Breast epithelium (tissue), 4 donors: ENCODE measurements at regions not wholly inside any gene's neighbourhood (a gene's known extent, or its start where the extent isn't known, plus 50 kb on each side); places are given as distances from the start of the nearest gene placed in this dataset.
"Not testable (repeated sequence)": the region's sequence is repeated elsewhere in the genome, so short reads cannot be mapped to it uniquely, and the experiment has no call there.

Source experiments
- DNase-seq, 2 donors: peaks; one replicate each; pipeline ENCODE4 v3.0.0-alpha.2; 2019; ENCODE audit warnings: low spot score in 2 of 2
- H3K27ac ChIP-seq, 2 donors: fragments of 200-600 bp; sonication (generic) in 1 of 2; one replicate each; pipeline ENCODE4 v1.5.1; 2016 to 2019; ENCODE audit warnings: mild to moderate bottlenecking in 1 of 2
- H3K27me3 ChIP-seq, 2 donors: fragments of 200-600 bp; sonication (generic) in 1 of 2; one replicate each; pipeline versions ENCODE4 v1.5.1 to v1.6.0; 2017 to 2019; ENCODE audit warnings: control low read depth in 1 of 2, mild to moderate bottlenecking in 1 of 2
- H3K36me3 ChIP-seq: fragments of 200-600 bp; one replicate; pipeline ENCODE4 v1.5.1; 2019
- H3K4me1 ChIP-seq, 2 donors: fragments of 200-600 bp; sonication (generic); one replicate each; pipeline ENCODE4 v1.5.1; 2016 to 2019; ENCODE audit warnings: control low read depth in 1 of 2
- H3K4me3 ChIP-seq, 3 donors: fragments of 200-600 bp; sonication (generic); 1 replicate in 2 of 3; 2 replicates in 1 of 3; pipeline ENCODE4 v1.5.1; 2016 to 2019; ENCODE audit warnings: mild to moderate bottlenecking in 3 of 3, moderate library complexity in 2 of 3
- H3K9me3 ChIP-seq, 2 donors: fragments of 200-600 bp; sonication (generic) in 1 of 2; one replicate each; pipeline ENCODE4 v1.5.1; 2016 to 2019; ENCODE audit warnings: control low read depth in 1 of 2
- CTCF ChIP-seq, 3 donors: fragments of 450-650 bp; IDR thresholded peaks; one replicate each; pipeline ENCODE4 v1.5.1; 2016 to 2017; ENCODE audit warnings: antibody characterized with exemption in 3 of 3, mild to moderate bottlenecking in 3 of 3, moderate library complexity in 3 of 3
- POLR2A ChIP-seq: fragments of 450-650 bp; IDR thresholded peaks from one replicate; pipeline ENCODE4 v1.6.1; 2016; ENCODE audit warnings: antibody characterized with exemption, mild to moderate bottlenecking, moderate library complexity
- POLR2AphosphoS5 ChIP-seq, 3 donors: sonication (generic); formaldehyde crosslinking; IDR thresholded peaks; one replicate each; pipeline ENCODE4 v1.6.1; 2017; ENCODE audit warnings: antibody characterized with exemption in 3 of 3
- intact Hi-C: fragments of 100-400 bp; cut with DNase I; formaldehyde crosslinking; loops from one replicate; pipeline ENCODE4 v1.15.1; 2023; ENCODE audit warnings: low total_unique reads

- no peaks in the 10 kb centered on the region for H3K4me1 ChIP-seq
- TF ChIP-seq CTCF (IDR thresholded peaks at IDR 0.05) (no peak), POLR2A (no peak), POLR2AphosphoS5 (IDR thresholded peaks at IDR 0.05) (no peak)
- H3K27me3 ChIP-seq: no peaks in the 10 kb centered on the region
- no peak for DNase-seq
- intact Hi-C loops: no loop called here
- no peak overlapping the region for H3K27ac ChIP-seq
- H3K4me3 ChIP-seq: no peak overlapping the region
- no peaks in the 10 kb centered on the region for H3K9me3 ChIP-seq
- no peaks in the 10 kb centered on the region for H3K36me3 ChIP-seq
Observed at GRCh38 chr6:141394565-141395051, 738.1 kb upstream of the GJE1 start.

GRCh38 chr6:141394125-141394536, 738.6 kb upstream of the GJE1 start:
- intact Hi-C loops: no loop called here
- Histone ChIP-seq H3K27me3 (no peaks in the 10 kb centered on the region), H3K9me3 (no peaks in the 10 kb centered on the region), H3K4me3 (no peak overlapping the region), H3K27ac (no peak overlapping the region), H3K36me3 (no peaks in the 10 kb centered on the region), H3K4me1 (no peaks in the 10 kb centered on the region)
- no peak for DNase-seq
- TF ChIP-seq POLR2AphosphoS5 (IDR thresholded peaks at IDR 0.05) (no peak), CTCF (IDR thresholded peaks at IDR 0.05) (no peak), POLR2A (no peak)

- H3K4me3 ChIP-seq: no peak overlapping the region
- DNase-seq: no peak
- no peaks in the 10 kb centered on the region for H3K36me3 ChIP-seq
- TF ChIP-seq POLR2AphosphoS5 (IDR thresholded peaks at IDR 0.05) (no peak), CTCF (IDR thresholded peaks at IDR 0.05) (no peak)
- no peak overlapping the region for H3K27ac ChIP-seq
- H3K4me1 ChIP-seq: no peaks in the 10 kb centered on the region
- no peaks in the 10 kb centered on the region for H3K9me3 ChIP-seq
- H3K27me3 ChIP-seq: no peaks in the 10 kb centered on the region
- intact Hi-C loops: no loop called here
Observed at GRCh38 chr6:141393405-141394124, 739.2 kb upstream of the GJE1 start.

GRCh38 chr6:141391135-141391534, 741.6 kb upstream of the GJE1 start:
- H3K27me3 ChIP-seq, H3K4me3 ChIP-seq, H3K36me3 ChIP-seq, H3K27ac ChIP-seq, DNase-seq, H3K4me1 ChIP-seq, H3K9me3 ChIP-seq, intact Hi-C loops: not testable (repeated sequence)

GRCh38 chr6:141388666-141389065, 744.1 kb upstream of the GJE1 start:
- H3K4me3 ChIP-seq: no peak overlapping the region
- no peak for DNase-seq
- H3K36me3 ChIP-seq: no peaks in the 10 kb centered on the region
- H3K4me1 ChIP-seq: no peaks in the 10 kb centered on the region
- intact Hi-C loops: no loop called here
- no peak overlapping the region for H3K27ac ChIP-seq
- TF ChIP-seq CTCF (IDR thresholded peaks at IDR 0.05) (no peak), POLR2A (no peak), POLR2AphosphoS5 (IDR thresholded peaks at IDR 0.05) (no peak)
- no peaks in the 10 kb centered on the region for H3K27me3 ChIP-seq
- no peaks in the 10 kb centered on the region for H3K9me3 ChIP-seq
